DMS53 treated with DMSO at 0.1 percent for 48 hours (cell line): ENCODE measurements at regions not wholly inside any gene's neighbourhood (a gene's known extent, or its start where the extent isn't known, plus 50 kb on each side); places are given as distances from the start of the nearest gene placed in this dataset.

Experiments
- DNase-seq: peaks from one replicate; lab custom pipeline; 2025; ENCODE audit not compliant: unreplicated experiment; lab: John Stamatoyannopoulos, UW

GRCh38 chr14:99066378-99066777 lies 205.6 kb downstream of the BCL11B start:
- DNase-seq: no peak

- DNase-seq: no peak
Observed at GRCh38 chr14:99067141-99067920, 204.7 kb downstream of the BCL11B start.

GRCh38 chr14:99067927-99068326 lies 204.1 kb downstream of the BCL11B start:
- DNase-seq: no peak

- DNase-seq: no peak
Observed at GRCh38 chr14:99069946-99070345, 202.1 kb downstream of the BCL11B start.

- DNase-seq: no peak
Observed at GRCh38 chr14:99072433-99072832, 199.6 kb downstream of the BCL11B start.

- no peak for DNase-seq
Observed at GRCh38 chr14:99072956-99073355, 199.0 kb downstream of the BCL11B start.

- DNase-seq: no peak
Observed at GRCh38 chr14:99073431-99073830, 198.6 kb downstream of the BCL11B start.

GRCh38 chr14:99075061-99075460 lies 196.9 kb downstream of the BCL11B start:
- DNase-seq: no peak

GRCh38 chr14:99075771-99076375 lies 196.1 kb downstream of the BCL11B start:
- no peak for DNase-seq

GRCh38 chr14:99077076-99077843 lies 194.7 kb downstream of the BCL11B start:
- no peak for DNase-seq

- DNase-seq: no peak
Observed at GRCh38 chr14:99077844-99078236, 194.2 kb downstream of the BCL11B start.

GRCh38 chr14:99078426-99078825 lies 193.6 kb downstream of the BCL11B start:
- no peak for DNase-seq

- no peak for DNase-seq
Observed at GRCh38 chr14:99079061-99079727, 192.8 kb downstream of the BCL11B start.

- no peak for DNase-seq
Observed at GRCh38 chr14:99080306-99080705, 191.7 kb downstream of the BCL11B start.

GRCh38 chr14:99081156-99081765 lies 190.7 kb downstream of the BCL11B start:
- DNase-seq: no peak

- DNase-seq: no peak
Observed at GRCh38 chr14:99081880-99082279, 190.1 kb downstream of the BCL11B start.

GRCh38 chr14:99093532-99094517 lies 178.2 kb downstream of the BCL11B start:
- DNase-seq: no peak

- no peak for DNase-seq
Observed at GRCh38 chr14:99094901-99095300, 177.1 kb downstream of the BCL11B start.

- no peak for DNase-seq
Observed at GRCh38 chr14:99095369-99095768, 176.6 kb downstream of the BCL11B start.

- DNase-seq: no peak
Observed at GRCh38 chr14:99098199-99098598, 173.8 kb downstream of the BCL11B start.
